COLO668 (cell line): ENCODE measurements at regions not wholly inside any gene's neighbourhood (a gene's known extent, or its start where the extent isn't known, plus 50 kb on each side); places are given as distances from the start of the nearest gene placed in this dataset.

Experiments used
- DNase-seq: peaks from one replicate; lab custom pipeline; 2025; ENCODE audit not compliant: unreplicated experiment; lab: John Stamatoyannopoulos, UW

GRCh38 chr4:184575306-184575705 lies 73.9 kb downstream of the CASP3 start:
- DNase-seq, result no peak

- no peak for DNase-seq
Observed at GRCh38 chr4:184574861-184575260, 74.4 kb downstream of the CASP3 start.

GRCh38 chr4:184573701-184574100 lies 75.5 kb downstream of the CASP3 start:
- DNase-seq, result no peak

- DNase-seq, result no peak
Observed at GRCh38 chr4:184568770-184569169, 80.5 kb downstream of the CASP3 start.

- DNase-seq, result no peak
Observed at GRCh38 chr4:184563621-184564020, 85.6 kb downstream of the CASP3 start.

GRCh38 chr4:184558996-184559395 lies 84.6 kb upstream of the IRF2 start:
- DNase-seq, result no peak

- DNase-seq, result no peak
Observed at GRCh38 chr4:184553891-184554290, 79.5 kb upstream of the IRF2 start.

- DNase-seq, result no peak
Observed at GRCh38 chr4:184550476-184550875, 76.1 kb upstream of the IRF2 start.

- no peak for DNase-seq
Observed at GRCh38 chr4:184548648-184549341, 74.4 kb upstream of the IRF2 start.

- DNase-seq, result no peak
Observed at GRCh38 chr4:184548316-184548647, 73.9 kb upstream of the IRF2 start.

GRCh38 chr4:184544788-184545409 lies 70.5 kb upstream of the IRF2 start:
- DNase-seq, result no peak

GRCh38 chr4:184541907-184542306 lies 67.6 kb upstream of the IRF2 start:
- no peak for DNase-seq

GRCh38 chr4:184540307-184540706 lies 66.0 kb upstream of the IRF2 start:
- no peak for DNase-seq

GRCh38 chr4:184538023-184538599 lies 63.8 kb upstream of the IRF2 start:
- peak; percentile 77 for DNase-seq

- peak; percentile 93 for DNase-seq
Observed at GRCh38 chr4:184537269-184538022, 63.1 kb upstream of the IRF2 start.

GRCh38 chr4:184536881-184537248 lies 62.5 kb upstream of the IRF2 start:
- no peak for DNase-seq

GRCh38 chr4:184536065-184536880 lies 61.9 kb upstream of the IRF2 start:
- DNase-seq, result no peak

GRCh38 chr4:184534511-184535391 lies 60.4 kb upstream of the IRF2 start:
- DNase-seq, result no peak

- no peak for DNase-seq
Observed at GRCh38 chr4:184533908-184534307, 59.6 kb upstream of the IRF2 start.

- no peak for DNase-seq
Observed at GRCh38 chr4:184531008-184531407, 56.7 kb upstream of the IRF2 start.
